ENCODE measurements at regions not wholly inside any gene's neighbourhood (a gene's known extent, or its start where the extent isn't known, plus 50 kb on each side); places are given as distances from the start of the nearest gene placed in this dataset.

- no peak for DNase-seq
- no peak overlapping the region for H3K4me3 ChIP-seq (ENCODE audit: low read depth, low read length)
- H3K4me1 Mint-ChIP-seq (ENCODE audit: low read depth, unreplicated experiment) = no peaks in the 10 kb centered on the region
- H3K4me1 ChIP-seq = no peaks in the 10 kb centered on the region
- no peaks in the 10 kb centered on the region for H3K27me3 ChIP-seq (replicated peaks; ENCODE audit: control insufficient read depth, insufficient read depth, low read length)
- no peak for TF ChIP-seq CTCF (IDR thresholded peaks at IDR 0.05; ENCODE audit: insufficient read depth in 1 of 2, low read depth in 1 of 2, low read length in 1 of 2, severe bottlenecking in 1 of 2, unreplicated experiment in 1 of 2)
- no peaks in the 10 kb centered on the region for H3K36me3 Mint-ChIP-seq (ENCODE audit: insufficient read depth, unreplicated experiment)
- no TSS peak for BruUV-seq (replicated peaks)
- POLR2A ChIA-PET = no interaction called here
- H3K27ac Mint-ChIP-seq (ENCODE audit: unreplicated experiment) = no peak overlapping the region
- H3K36me3 ChIP-seq (ENCODE audit: control insufficient read depth, insufficient read depth, low read length) = no peaks in the 10 kb centered on the region
- peaks cover 17% of the 10 kb centered on the region for H3K27me3 Mint-ChIP-seq (ENCODE audit: insufficient read depth, unreplicated experiment)
- H3K9me3 ChIP-seq = 0 out of 2 replicates have a peak, but pooled peaks cover 3% of the 10 kb centered on the region
- intact Hi-C loops (cut with micrococcal nuclease; ENCODE audit: unreplicated experiment) = no loop called here
- no peaks in the 10 kb centered on the region for H3K9me3 Mint-ChIP-seq (ENCODE audit: unreplicated experiment)
- CTCF ChIA-PET = no interaction called here
- H3K4me3 Mint-ChIP-seq (ENCODE audit: unreplicated experiment) = no peak overlapping the region
Observed at GRCh38 chr2:2472881-2473280, 141.8 kb upstream of the MYT1L start.

GRCh38 chr2:2472044-2472443 lies 141.0 kb upstream of the MYT1L start:
- Histone ChIP-seq H3K27me3 (replicated peaks; ENCODE audit: control insufficient read depth, insufficient read depth, low read length) (no peaks in the 10 kb centered on the region), H3K4me1 (no peaks in the 10 kb centered on the region), H3K4me3 (ENCODE audit: low read depth, low read length) (no peak overlapping the region), H3K36me3 (ENCODE audit: control insufficient read depth, insufficient read depth, low read length) (no peaks in the 10 kb centered on the region), H3K9me3 (0 out of 2 replicates have a peak, but pooled peaks cover 3% of the 10 kb centered on the region)
- intact Hi-C loops (cut with micrococcal nuclease; ENCODE audit: unreplicated experiment) = no loop called here
- Mint-ChIP-seq H3K9me3 (ENCODE audit: unreplicated experiment) (no peaks in the 10 kb centered on the region), H3K36me3 (ENCODE audit: insufficient read depth, unreplicated experiment) (no peaks in the 10 kb centered on the region), H3K27ac (ENCODE audit: unreplicated experiment) (no peak overlapping the region), H3K27me3 (ENCODE audit: insufficient read depth, unreplicated experiment) (peaks cover 17% of the 10 kb centered on the region), H3K4me3 (ENCODE audit: unreplicated experiment) (no peak overlapping the region), H3K4me1 (ENCODE audit: low read depth, unreplicated experiment) (no peaks in the 10 kb centered on the region)
- ChIA-PET CTCF (no interaction called here), POLR2A (no interaction called here)
- DNase-seq = no peak
- TF ChIP-seq CTCF (IDR thresholded peaks at IDR 0.05; ENCODE audit: insufficient read depth in 1 of 2, low read depth in 1 of 2, low read length in 1 of 2, severe bottlenecking in 1 of 2, unreplicated experiment in 1 of 2) = no peak
- no TSS peak for BruUV-seq (replicated peaks)

- intact Hi-C loops (cut with micrococcal nuclease; ENCODE audit: unreplicated experiment) = no loop called here
- CTCF ChIA-PET = no interaction called here
- Histone ChIP-seq H3K36me3 (ENCODE audit: control insufficient read depth, insufficient read depth, low read length) (no peaks in the 10 kb centered on the region), H3K4me1 (no peaks in the 10 kb centered on the region), H3K27me3 (replicated peaks; ENCODE audit: control insufficient read depth, insufficient read depth, low read length) (no peaks in the 10 kb centered on the region; the same call in 1 of the 2 replicates), H3K9me3 (0 out of 2 replicates have a peak, but pooled peaks cover 3% of the 10 kb centered on the region), H3K4me3 (ENCODE audit: low read depth, low read length) (no peak overlapping the region)
- peaks cover 20% of the 10 kb centered on the region for H3K27me3 Mint-ChIP-seq (ENCODE audit: insufficient read depth, unreplicated experiment)
- H3K4me1 Mint-ChIP-seq (ENCODE audit: low read depth, unreplicated experiment) = no peaks in the 10 kb centered on the region
- H3K27ac Mint-ChIP-seq (ENCODE audit: unreplicated experiment) = no peak overlapping the region
- POLR2A ChIA-PET = no interaction called here
- no peak overlapping the region for H3K4me3 Mint-ChIP-seq (ENCODE audit: unreplicated experiment)
- H3K36me3 Mint-ChIP-seq (ENCODE audit: insufficient read depth, unreplicated experiment) = no peaks in the 10 kb centered on the region
- no peaks in the 10 kb centered on the region for H3K9me3 Mint-ChIP-seq (ENCODE audit: unreplicated experiment)
- BruUV-seq (replicated peaks) = no TSS peak
- TF ChIP-seq CTCF (IDR thresholded peaks at IDR 0.05; ENCODE audit: insufficient read depth in 1 of 2, low read depth in 1 of 2, low read length in 1 of 2, severe bottlenecking in 1 of 2, unreplicated experiment in 1 of 2) = no peak
- DNase-seq = no peak
Observed at GRCh38 chr2:2466534-2466933, 135.5 kb upstream of the MYT1L start.

All from Caco-2 (cell line).